Karpas-422 (cell line): ENCODE measurements at regions not wholly inside any gene's neighbourhood (a gene's known extent, or its start where the extent isn't known, plus 50 kb on each side); places are given as distances from the start of the nearest gene placed in this dataset.

Experiments
- DNase-seq: peaks from one replicate; pipeline ENCODE4 v3.0.0-alpha.2; 2015
- H2AFZ ChIP-seq: fragments of 200-600 bp; sonication (generic); 2 replicates; pipeline ENCODE4 v1.6.1; 2014; ENCODE audit warnings: antibody characterized with exemption, low read length, mixed read lengths
- H3K27ac ChIP-seq: fragments of 200-600 bp; sonication (generic); 2 replicates; pipeline ENCODE4 v1.5.1; 2014; ENCODE audit warnings: mild to moderate bottlenecking, low read length, moderate library complexity
- H3K27me3 ChIP-seq: fragments of 200-600 bp; sonication (generic); 2 replicates; pipeline ENCODE4 v1.6.1; 2014; ENCODE audit warnings: low read length, mixed read lengths
- H3K36me3 ChIP-seq: fragments of 200-600 bp; sonication (generic); 2 replicates; pipeline ENCODE4 v1.6.1; 2014; ENCODE audit warnings: low read length, mixed read lengths; ENCODE audit not compliant: insufficient read depth
- H3K4me1 ChIP-seq: fragments of 200-600 bp; sonication (generic); 2 replicates; pipeline ENCODE4 v1.6.1; 2014; ENCODE audit warnings: mild to moderate bottlenecking, low read length, mixed read lengths
- H3K4me2 ChIP-seq: fragments of 200-600 bp; sonication (generic); 2 replicates; pipeline ENCODE4 v1.6.1; 2014; ENCODE audit warnings: low read length, low read depth, mild to moderate bottlenecking; ENCODE audit not compliant: poor library complexity, severe bottlenecking
- H3K4me3 ChIP-seq: fragments of 200-600 bp; sonication (generic); 2 replicates; pipeline ENCODE4 v1.5.1; 2014; ENCODE audit warnings: mild to moderate bottlenecking, antibody characterized with exemption, low read length, mixed read lengths
- H3K79me2 ChIP-seq: fragments of 200-600 bp; sonication (generic); 2 replicates; pipeline ENCODE4 v1.6.1; 2014; ENCODE audit warnings: mild to moderate bottlenecking, low read length, mixed read lengths
- H3K9ac ChIP-seq: fragments of 200-600 bp; sonication (generic); 2 replicates; pipeline ENCODE4 v1.6.0; 2014; ENCODE audit warnings: low read length
- H3K9me2 ChIP-seq: fragments of 200-600 bp; sonication (generic), shearing (Covaris generic); replicated peaks from 2 replicates; pipeline ENCODE4 v1.6.0; 2014; ENCODE audit warnings: mild to moderate bottlenecking, low read length, moderate library complexity; ENCODE audit not compliant: insufficient read depth
- H3K9me3 ChIP-seq: fragments of 300-700, 200-600 bp; sonication (generic); 2 replicates; pipeline ENCODE4 v1.6.1; 2014; ENCODE audit warnings: low read length, mixed read lengths
- H4K20me1 ChIP-seq: fragments of 200-600 bp; sonication (generic); 2 replicates; pipeline ENCODE4 v1.6.1; 2014; ENCODE audit warnings: mild to moderate bottlenecking, antibody characterized with exemption, low read length, low read depth; ENCODE audit not compliant: insufficient read depth

DNA sequence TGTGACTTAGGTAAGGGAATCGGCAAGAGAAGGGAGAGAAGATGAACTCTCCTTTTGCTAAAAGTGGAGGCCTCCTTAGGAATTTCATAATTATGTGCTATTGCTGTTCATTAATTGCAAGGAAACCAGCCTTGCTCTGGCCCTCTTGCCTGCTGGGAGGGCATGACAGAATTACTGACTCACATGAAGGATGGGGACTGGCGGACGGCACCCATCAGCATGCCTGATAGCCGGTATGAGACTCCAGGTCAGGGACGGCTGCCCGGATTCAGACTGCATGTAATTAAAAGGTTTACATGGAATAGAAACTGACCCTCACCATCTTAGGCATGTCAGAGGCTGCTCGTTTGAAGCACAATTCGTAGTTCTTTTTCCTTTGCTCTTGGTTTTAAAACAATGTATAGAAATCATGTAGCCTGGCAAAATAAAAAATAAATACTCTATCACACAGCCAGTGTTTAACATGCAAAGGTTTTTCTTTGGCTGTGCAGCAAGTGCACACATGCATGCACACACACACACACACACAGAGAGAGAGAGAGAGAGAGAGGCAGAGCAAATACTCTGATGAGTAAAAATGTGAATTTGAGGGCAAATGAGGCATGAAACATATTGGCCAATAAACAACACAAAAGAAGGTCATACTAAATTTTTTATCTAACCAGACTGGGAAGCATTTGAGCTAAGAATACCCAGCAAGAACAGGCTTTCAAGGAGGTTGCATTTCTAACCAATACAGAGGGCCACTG is 82.7 kb downstream of the FOXB1 start:
- H3K9me3 ChIP-seq = no peaks in the 10 kb centered on the region
- H3K27me3 ChIP-seq = no peaks in the 10 kb centered on the region
- H3K36me3 ChIP-seq = no peaks in the 10 kb centered on the region
- H3K4me3 ChIP-seq = no peak overlapping the region
- no peak overlapping the region for H3K4me2 ChIP-seq
- H3K27ac ChIP-seq = no peak overlapping the region
- H3K4me1 ChIP-seq = no peaks in the 10 kb centered on the region
- no peak overlapping the region for H3K9ac ChIP-seq
- no peaks in the 10 kb centered on the region for H4K20me1 ChIP-seq
- no peak overlapping the region for H2AFZ ChIP-seq
- H3K9me2 ChIP-seq = no peaks in the 10 kb centered on the region
- no peak for DNase-seq
- H3K79me2 ChIP-seq = no peaks in the 10 kb centered on the region

DNA sequence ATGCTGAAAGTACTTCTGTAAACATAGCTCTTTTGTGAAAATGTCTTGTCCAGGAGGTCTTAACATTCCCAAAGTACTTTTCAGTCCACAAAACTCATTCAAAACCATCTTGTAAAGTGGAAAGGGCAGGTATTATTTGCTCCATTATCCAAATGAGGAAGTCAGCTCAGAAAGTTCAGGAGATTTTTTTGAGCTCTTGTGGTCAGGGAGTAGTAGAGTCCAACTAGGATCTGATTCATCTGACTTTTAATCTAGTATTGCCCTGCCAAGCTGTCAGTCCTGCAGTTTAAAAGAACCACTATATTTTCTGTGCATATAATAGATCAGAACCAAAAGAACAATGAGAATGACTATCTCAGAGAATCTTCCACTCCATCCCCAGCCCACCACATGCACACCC is 83.5 kb downstream of the FOXB1 start:
- no peak overlapping the region for H3K9ac ChIP-seq
- H3K4me3 ChIP-seq = no peak overlapping the region
- H3K9me3 ChIP-seq = no peaks in the 10 kb centered on the region
- H3K9me2 ChIP-seq = no peaks in the 10 kb centered on the region
- H3K4me1 ChIP-seq = no peaks in the 10 kb centered on the region
- no peaks in the 10 kb centered on the region for H3K27me3 ChIP-seq
- no peak overlapping the region for H3K4me2 ChIP-seq
- no peak overlapping the region for H2AFZ ChIP-seq
- H3K79me2 ChIP-seq = no peaks in the 10 kb centered on the region
- H3K36me3 ChIP-seq = no peaks in the 10 kb centered on the region
- no peak overlapping the region for H3K27ac ChIP-seq
- DNase-seq = no peak
- H4K20me1 ChIP-seq = no peaks in the 10 kb centered on the region

GRCh38 chr15:60090747-60091146 is 86.6 kb downstream of the FOXB1 start:
- Histone ChIP-seq H3K4me3 (no peak overlapping the region), H3K9ac (no peak overlapping the region), H3K27ac (no peak overlapping the region), H3K27me3 (no peaks in the 10 kb centered on the region), H3K36me3 (no peaks in the 10 kb centered on the region), H3K4me1 (no peaks in the 10 kb centered on the region), H3K4me2 (no peak overlapping the region), H3K9me3 (no peaks in the 10 kb centered on the region), H3K9me2 (no peaks in the 10 kb centered on the region), H4K20me1 (no peaks in the 10 kb centered on the region), H2AFZ (no peak overlapping the region), H3K79me2 (no peaks in the 10 kb centered on the region)
- no peak for DNase-seq

- no peaks in the 10 kb centered on the region for H4K20me1 ChIP-seq
- no peak overlapping the region for H2AFZ ChIP-seq
- no peaks in the 10 kb centered on the region for H3K79me2 ChIP-seq
- no peaks in the 10 kb centered on the region for H3K36me3 ChIP-seq
- H3K9ac ChIP-seq = no peak overlapping the region
- H3K27ac ChIP-seq = no peak overlapping the region
- no peak overlapping the region for H3K4me3 ChIP-seq
- H3K9me2 ChIP-seq = no peaks in the 10 kb centered on the region
- H3K4me2 ChIP-seq = no peak overlapping the region
- no peaks in the 10 kb centered on the region for H3K27me3 ChIP-seq
- H3K9me3 ChIP-seq = no peaks in the 10 kb centered on the region
- no peak for DNase-seq
- H3K4me1 ChIP-seq = no peaks in the 10 kb centered on the region
Observed at GRCh38 chr15:60091157-60091556, 87.0 kb downstream of the FOXB1 start.

DNA sequence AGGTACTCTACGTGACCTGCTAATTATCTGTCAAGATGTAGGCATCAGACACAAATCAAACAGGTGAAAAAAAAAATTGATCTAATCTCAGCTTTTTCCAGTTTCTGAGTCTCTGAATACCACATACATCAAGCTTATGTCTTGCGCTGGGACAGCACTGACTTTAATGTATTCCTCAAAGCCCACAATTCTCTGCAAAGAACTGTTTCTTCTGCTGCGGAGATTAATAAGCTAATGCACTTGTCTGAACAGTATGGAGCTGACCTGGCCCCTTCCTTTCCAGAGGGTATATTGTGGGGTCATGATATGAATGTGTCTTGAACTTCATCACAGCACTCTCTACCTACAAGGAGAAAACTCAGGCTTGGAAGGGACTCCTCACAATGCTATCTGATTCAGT is 87.8 kb downstream of the FOXB1 start:
- H3K9ac ChIP-seq = no peak overlapping the region
- H3K9me2 ChIP-seq = no peaks in the 10 kb centered on the region
- no peak overlapping the region for H3K4me2 ChIP-seq
- no peaks in the 10 kb centered on the region for H4K20me1 ChIP-seq
- H3K27me3 ChIP-seq = no peaks in the 10 kb centered on the region
- no peaks in the 10 kb centered on the region for H3K4me1 ChIP-seq
- H3K79me2 ChIP-seq = no peaks in the 10 kb centered on the region
- no peak overlapping the region for H2AFZ ChIP-seq
- H3K9me3 ChIP-seq = no peaks in the 10 kb centered on the region
- no peak for DNase-seq
- H3K4me3 ChIP-seq = no peak overlapping the region
- H3K36me3 ChIP-seq = no peaks in the 10 kb centered on the region
- no peak overlapping the region for H3K27ac ChIP-seq

- Histone ChIP-seq H3K9me2 (no peaks in the 10 kb centered on the region), H3K9me3 (no peaks in the 10 kb centered on the region), H3K4me1 (no peaks in the 10 kb centered on the region), H3K36me3 (no peaks in the 10 kb centered on the region), H3K79me2 (no peaks in the 10 kb centered on the region), H3K9ac (no peak overlapping the region), H3K4me3 (no peak overlapping the region), H4K20me1 (no peaks in the 10 kb centered on the region), H2AFZ (no peak overlapping the region), H3K4me2 (no peak overlapping the region), H3K27ac (no peak overlapping the region), H3K27me3 (no peaks in the 10 kb centered on the region)
- DNase-seq = no peak
Observed at GRCh38 chr15:60093273-60094067, 89.4 kb downstream of the FOXB1 start.

GRCh38 chr15:60095711-60096110 is 91.6 kb downstream of the FOXB1 start:
- no peak for DNase-seq
- Histone ChIP-seq H3K36me3 (no peaks in the 10 kb centered on the region), H3K4me3 (no peak overlapping the region), H3K9ac (no peak overlapping the region), H3K9me2 (no peaks in the 10 kb centered on the region), H3K4me1 (no peaks in the 10 kb centered on the region), H2AFZ (no peak overlapping the region), H3K27me3 (no peaks in the 10 kb centered on the region), H3K27ac (no peak overlapping the region), H3K4me2 (no peak overlapping the region), H3K79me2 (no peaks in the 10 kb centered on the region), H3K9me3 (no peaks in the 10 kb centered on the region), H4K20me1 (no peaks in the 10 kb centered on the region)

DNA sequence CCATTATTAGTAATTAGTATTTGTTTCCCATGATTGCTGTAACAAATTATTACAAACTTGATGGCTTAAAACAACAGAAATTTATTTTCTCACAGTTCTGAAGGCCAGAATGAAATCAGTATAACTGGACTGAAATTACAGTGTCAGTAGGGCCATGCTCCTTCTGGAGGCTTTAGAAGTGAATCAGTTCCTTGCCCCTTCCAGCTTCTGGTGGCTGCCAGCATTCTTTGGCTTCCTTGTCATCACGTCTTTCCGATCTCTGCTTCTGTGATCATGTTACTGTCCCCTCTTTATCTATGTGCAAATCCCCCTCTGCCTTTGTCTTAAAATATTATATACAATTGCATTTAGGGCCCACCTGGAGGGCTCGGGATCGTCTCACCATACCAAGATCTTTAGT is 92.0 kb downstream of the FOXB1 start:
- Histone ChIP-seq H3K4me1 (no peaks in the 10 kb centered on the region), H2AFZ (no peak overlapping the region), H3K27ac (no peak overlapping the region), H3K27me3 (no peaks in the 10 kb centered on the region), H3K9me2 (no peaks in the 10 kb centered on the region), H3K79me2 (no peaks in the 10 kb centered on the region), H4K20me1 (no peaks in the 10 kb centered on the region), H3K9me3 (no peaks in the 10 kb centered on the region), H3K4me3 (no peak overlapping the region), H3K36me3 (no peaks in the 10 kb centered on the region), H3K4me2 (no peak overlapping the region), H3K9ac (no peak overlapping the region)
- DNase-seq = no peak
